Calu3 (cell line): ENCODE measurements at regions not wholly inside any gene's neighbourhood (a gene's known extent, or its start where the extent isn't known, plus 50 kb on each side); places are given as distances from the start of the nearest gene placed in this dataset.
"Not testable (repeated sequence)": the region's sequence is repeated elsewhere in the genome, so short reads cannot be mapped to it uniquely, and the experiment has no call there.

Experiments used
- BruUV-seq: library from RNA; stranded (reverse); fragments of 400-500 nt; replicated peaks from 2 replicates; lab custom pipeline; 2021; lab: Mats Ljungman, UMichigan
- CTCF ChIA-PET: fragments of 300-600 bp; sonication (Branson Sonifier 250); formaldehyde crosslinking; loops from one replicate; lab custom pipeline; 2022; ENCODE audit warnings: antibody characterized with exemption; lab: Charles Lee
- DNase-seq: peaks from one replicate; pipeline ENCODE4 v3.0.0; 2022
- H3K27ac Mint-ChIP-seq: one replicate; pipeline ENCODE4 v1.8.0; 2022; ENCODE audit warnings: mixed read lengths; ENCODE audit not compliant: unreplicated experiment
- H3K27me3 Mint-ChIP-seq: one replicate; pipeline ENCODE4 v1.8.0; 2022; ENCODE audit warnings: mixed read lengths; ENCODE audit not compliant: unreplicated experiment
- H3K36me3 Mint-ChIP-seq: one replicate; pipeline ENCODE4 v1.8.0; 2022; ENCODE audit warnings: mild to moderate bottlenecking, moderate library complexity, mixed read lengths; ENCODE audit not compliant: insufficient read depth, unreplicated experiment
- H3K4me1 Mint-ChIP-seq: one replicate; pipeline ENCODE4 v1.8.0; 2022; ENCODE audit warnings: mild to moderate bottlenecking, low read depth, mixed read lengths; ENCODE audit not compliant: unreplicated experiment
- H3K4me3 Mint-ChIP-seq: one replicate; pipeline ENCODE4 v1.8.0; 2022; ENCODE audit warnings: mild to moderate bottlenecking, low read depth, moderate library complexity, mixed read lengths; ENCODE audit not compliant: unreplicated experiment
- H3K9me3 Mint-ChIP-seq: one replicate; pipeline ENCODE4 v1.8.0; 2022; ENCODE audit warnings: low read depth, mixed read lengths; ENCODE audit not compliant: unreplicated experiment
- CTCF ChIP-seq: fragments of 200-600 bp; IDR thresholded peaks from one replicate; pipeline ENCODE4 v1.8.0; 2022; ENCODE audit warnings: antibody characterized with exemption; ENCODE audit not compliant: unreplicated experiment
- intact Hi-C: fragments of 100-400 bp; cut with micrococcal nuclease; formaldehyde crosslinking; loops from one replicate; pipeline ENCODE4 v1.10.0; 2022; ENCODE audit not compliant: unreplicated experiment

GRCh38 chr14:106174206-106174605, 647.8 kb downstream of the TMEM121 start:
- intact Hi-C loops = no loop called here
- Mint-ChIP-seq H3K27ac (no peak overlapping the region), H3K27me3 (peaks cover 27% of the 10 kb centered on the region), H3K4me3 (no peak overlapping the region), H3K4me1 (no peaks in the 10 kb centered on the region), H3K36me3 (no peaks in the 10 kb centered on the region), H3K9me3 (no peaks in the 10 kb centered on the region)
- no peak for DNase-seq
- BruUV-seq = no TSS peak
- CTCF ChIA-PET = no interaction called here
- TF ChIP-seq CTCF = no peak

GRCh38 chr14:106177266-106178246, 651.2 kb downstream of the TMEM121 start:
- CTCF ChIA-PET, H3K36me3 Mint-ChIP-seq, BruUV-seq, H3K27ac Mint-ChIP-seq, intact Hi-C loops, DNase-seq, H3K4me1 Mint-ChIP-seq, H3K4me3 Mint-ChIP-seq, H3K9me3 Mint-ChIP-seq: not testable (repeated sequence)
- H3K27me3 Mint-ChIP-seq = peaks cover 49% of the 10 kb centered on the region

GRCh38 chr14:106179761-106180160, 653.4 kb downstream of the TMEM121 start:
- no TSS peak for BruUV-seq
- TF ChIP-seq CTCF = no peak
- H3K4me1 Mint-ChIP-seq = no peaks in the 10 kb centered on the region
- no peak overlapping the region for H3K27ac Mint-ChIP-seq
- H3K9me3 Mint-ChIP-seq = no peaks in the 10 kb centered on the region
- H3K4me3 Mint-ChIP-seq = no peak overlapping the region
- intact Hi-C loops = no loop called here
- peaks cover 59% of the 10 kb centered on the region for H3K27me3 Mint-ChIP-seq
- CTCF ChIA-PET = no interaction called here
- no peak for DNase-seq
- no peaks in the 10 kb centered on the region for H3K36me3 Mint-ChIP-seq

GRCh38 chr14:106184771-106185170, 658.4 kb downstream of the TMEM121 start:
- H3K27ac Mint-ChIP-seq, H3K9me3 Mint-ChIP-seq, H3K4me1 Mint-ChIP-seq, intact Hi-C loops, DNase-seq, BruUV-seq, H3K4me3 Mint-ChIP-seq, CTCF ChIA-PET, H3K36me3 Mint-ChIP-seq: not testable (repeated sequence)
- H3K27me3 Mint-ChIP-seq = peaks cover 67% of the 10 kb centered on the region

GRCh38 chr14:106185174-106185836, 658.9 kb downstream of the TMEM121 start:
- H3K36me3 Mint-ChIP-seq, H3K27ac Mint-ChIP-seq, H3K9me3 Mint-ChIP-seq, BruUV-seq, H3K4me1 Mint-ChIP-seq, intact Hi-C loops, CTCF ChIA-PET, DNase-seq, H3K4me3 Mint-ChIP-seq: not testable (repeated sequence)
- H3K27me3 Mint-ChIP-seq = peaks cover 69% of the 10 kb centered on the region
